ENCODE measurements at regions not wholly inside any gene's neighbourhood (a gene's known extent, or its start where the extent isn't known, plus 50 kb on each side); places are given as distances from the start of the nearest gene placed in this dataset.

DNA sequence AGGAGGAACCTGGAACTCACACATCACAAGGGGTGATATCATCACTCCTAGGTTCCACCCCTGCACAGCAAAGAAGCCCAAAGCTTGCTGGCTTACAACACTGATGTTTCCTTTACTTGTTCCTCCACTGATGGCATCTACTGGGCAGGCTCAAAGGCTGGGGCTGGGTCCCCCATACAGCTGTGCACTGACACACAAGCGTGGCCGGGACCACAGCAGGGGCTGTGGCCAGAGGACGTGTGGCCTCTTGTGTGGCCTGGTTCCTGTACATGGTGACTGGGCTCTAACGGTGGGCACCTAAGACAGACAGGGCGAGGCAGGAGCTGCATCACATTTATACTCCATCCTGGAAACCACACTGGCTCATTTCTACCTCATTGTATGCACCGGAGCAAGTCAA, 264.4 kb upstream of the FOXF1 start:
- TF ChIP-seq POLR2AphosphoS2 (conservative IDR thresholded peaks at IDR 0.05; ENCODE audit: low read length), result no peak
- no peak for TF ChIP-seq SREBF2 (IDR thresholded peaks at IDR 0.05)

All from A549 (cell line).